SK-N-SH (cell line): ENCODE measurements at regions not wholly inside any gene's neighbourhood (a gene's known extent, or its start where the extent isn't known, plus 50 kb on each side); places are given as distances from the start of the nearest gene placed in this dataset.

ENCODE experiments used
- CTCF ChIA-PET: fragments of 300-600, 350-600 bp; formaldehyde crosslinking; extraction: SDS; loops from one replicate; lab custom pipeline; 2021; lab: Yijun Ruan, JAX
- POLR2A ChIA-PET: fragments of 350-600 bp; sonication (Branson Sonifier 250); formaldehyde crosslinking; extraction: SDS; loops from one replicate; lab custom pipeline; 2020; ENCODE audit warnings: antibody characterized with exemption, inconsistent platforms; lab: Yijun Ruan, JAX
- DNase-seq: peaks from one replicate; pipeline ENCODE4 v3.0.0; 2012
- H2AFZ ChIP-seq: fragments of 200-600 bp; sonication (generic); 2 replicates; pipeline ENCODE4 v1.8.1; 2016; ENCODE audit warnings: antibody characterized with exemption, mild to moderate bottlenecking, low read depth
- H3F3A ChIP-seq: fragments of 200-600 bp; sonication (generic); replicated peaks from 2 replicates; pipeline ENCODE3; 2016; ENCODE audit warnings: antibody characterized with exemption, mild to moderate bottlenecking; ENCODE audit not compliant: insufficient read depth
- H3K27ac ChIP-seq, 2 experiments: fragments of 200-500 bp in 1 of 2; fragments of 200-600 bp in 1 of 2; sonication (Bioruptor generic) in 1 of 2; sonication (generic), shearing (Covaris generic) in 1 of 2; 2 replicates each; pipeline versions ENCODE4 v1.5.1 to v1.6.1; 2014 to 2016; ENCODE audit warnings: low read depth in 2 of 2, inconsistent platforms in 1 of 2, low read length in 1 of 2, mild to moderate bottlenecking in 1 of 2, mixed read lengths in 1 of 2
- H3K27me3 ChIP-seq: fragments of 200-600 bp; sonication (generic), shearing (Covaris generic); 2 replicates; pipeline ENCODE4 v1.6.1; 2016; ENCODE audit warnings: mixed run types; ENCODE audit not compliant: insufficient read depth
- H3K36me3 ChIP-seq, 2 experiments: fragments of 200-500 bp in 1 of 2; fragments of 200-600 bp in 1 of 2; sonication (Bioruptor generic) in 1 of 2; sonication (generic) in 1 of 2; replicated peaks in 1 of 2; 2 replicates each; pipeline versions ENCODE3 to v1.5.1; 2014 to 2016; ENCODE audit warnings: low read length in 1 of 2, mild to moderate bottlenecking in 1 of 2; ENCODE audit not compliant: insufficient read depth in 2 of 2, control insufficient read depth in 1 of 2
- H3K4me1 ChIP-seq, 2 experiments: fragments of 200-500 bp in 1 of 2; fragments of 200-600 bp in 1 of 2; sonication (Bioruptor generic) in 1 of 2; sonication (generic), shearing (Covaris generic) in 1 of 2; 2 replicates each; pipeline versions ENCODE4 v1.5.1 to v1.6.1; 2014 to 2016; ENCODE audit warnings: low read depth in 1 of 2, low read length in 1 of 2, mixed run types in 1 of 2; ENCODE audit not compliant: insufficient read depth in 2 of 2, control insufficient read depth in 1 of 2
- H3K4me2 ChIP-seq: fragments of 200-600 bp; sonication (generic), shearing (Covaris generic); 2 replicates; pipeline ENCODE4 v1.6.1; 2017; ENCODE audit warnings: mixed run types
- H3K4me3 ChIP-seq, 2 experiments: fragments of 200-500 bp in 1 of 2; fragments of 200-600 bp in 1 of 2; sonication (Bioruptor generic) in 1 of 2; sonication (generic), shearing (Covaris generic) in 1 of 2; 2 replicates each; pipeline versions ENCODE4 v1.5.1 to v1.8.1; 2014 to 2016; ENCODE audit warnings: low read depth in 2 of 2, inconsistent platforms in 1 of 2, low read length in 1 of 2, mild to moderate bottlenecking in 1 of 2, mixed read lengths in 1 of 2, moderate library complexity in 1 of 2
- H3K79me2 ChIP-seq: fragments of 200-600 bp; sonication (generic); 2 replicates; pipeline ENCODE4 v1.8.1; 2017; ENCODE audit warnings: mild to moderate bottlenecking; ENCODE audit not compliant: insufficient read depth
- H3K9ac ChIP-seq: fragments of 200-600 bp; sonication (generic); 2 replicates; pipeline ENCODE4 v1.6.1; 2017; ENCODE audit warnings: mixed run types
- H3K9me2 ChIP-seq: fragments of 200-600 bp; sonication (generic); 2 replicates; pipeline ENCODE4 v1.6.1; 2017; ENCODE audit warnings: mixed run types
- H3K9me3 ChIP-seq: fragments of 200-600 bp; sonication (generic); 2 replicates; pipeline ENCODE4 v1.6.1; 2017; ENCODE audit warnings: mixed run types, mild to moderate bottlenecking, moderate library complexity
- H4K20me1 ChIP-seq: fragments of 200-600 bp; sonication (generic); 2 replicates; pipeline ENCODE4 v1.6.1; 2017; ENCODE audit warnings: mild to moderate bottlenecking, mixed run types; ENCODE audit not compliant: insufficient read depth
- ELF1 ChIP-seq: IDR thresholded peaks from 2 replicates; pipeline ENCODE4 v1.4.0; 2012
- EP300 ChIP-seq, 2 experiments: IDR thresholded peaks; 2 replicates each; pipeline versions ENCODE4 v1.4.0 to v1.6.1; 2012; ENCODE audit warnings: borderline replicate concordance in 1 of 2, low read depth in 1 of 2, low read length in 1 of 2
- EZH2phosphoT487 ChIP-seq: fragments of 200-600 bp; sonication (generic); IDR thresholded peaks from 2 replicates; pipeline ENCODE4 v1.6.1; 2017; ENCODE audit warnings: low read depth, mixed run types, mild to moderate bottlenecking, antibody characterized with exemption, moderate library complexity, borderline replicate concordance
- FOSL2 ChIP-seq: IDR thresholded peaks from 2 replicates; pipeline ENCODE4 v1.4.0; 2012; ENCODE audit warnings: low read depth, mild to moderate bottlenecking, moderate library complexity, borderline replicate concordance
- FOXJ3 ChIP-seq: sonication (generic); formaldehyde crosslinking; IDR thresholded peaks from 2 replicates; pipeline ENCODE4 v1.5.1; 2020; ENCODE audit warnings: mild to moderate bottlenecking, missing genetic modification reagents
- GATA2 ChIP-seq: sonication (generic); formaldehyde crosslinking; IDR thresholded peaks from 2 replicates; pipeline ENCODE4 v1.5.0; 2020; ENCODE audit warnings: mild to moderate bottlenecking, missing genetic modification reagents
- JUND ChIP-seq: IDR thresholded peaks from 2 replicates; pipeline ENCODE4 v1.4.0; 2012
- MXI1 ChIP-seq: IDR thresholded peaks from 2 replicates; pipeline ENCODE4 v1.6.1; 2012; ENCODE audit warnings: mild to moderate bottlenecking, low read depth, low read length, improper control_type of control experiment
- NFIC ChIP-seq: IDR thresholded peaks from 2 replicates; pipeline ENCODE4 v1.4.0; 2012; ENCODE audit warnings: borderline replicate concordance
- RAD21 ChIP-seq: IDR thresholded peaks from 2 replicates; pipeline ENCODE4 v1.6.1; 2012; ENCODE audit warnings: mild to moderate bottlenecking, low read length
- RFX5 ChIP-seq: IDR thresholded peaks from 2 replicates; pipeline ENCODE4 v1.6.1; 2012; ENCODE audit warnings: mild to moderate bottlenecking, improper control_type of control experiment, low read length
- SMC3 ChIP-seq: IDR thresholded peaks from 2 replicates; pipeline ENCODE4 v1.6.1; 2012; ENCODE audit warnings: low read depth, low read length, improper control_type of control experiment
- TAF1 ChIP-seq: IDR thresholded peaks from 2 replicates; pipeline ENCODE4 v1.6.1; 2012; ENCODE audit warnings: low read depth, mild to moderate bottlenecking, low read length, moderate library complexity, borderline replicate concordance
- TCF12 ChIP-seq: IDR thresholded peaks from 2 replicates; pipeline ENCODE4 v1.4.0; 2012
- WGBS: methylation state at CpG from one replicate; pipeline ENCODE4 v1.1.6; 2017; ENCODE audit warnings: low lambda C conversion rate; 5-methylcytosine and 5-hydroxymethylcytosine counted together
- TF ChIP-seq, protein P1 (sequence below): IDR thresholded peaks from 2 replicates; pipeline ENCODE4; 2012
- TF ChIP-seq, protein P2 (sequence below): fragments of 150-350 bp; IDR thresholded peaks from 2 replicates; pipeline ENCODE4 v1.6.1; 2017; ENCODE audit warnings: antibody characterized with exemption, low read length, low read depth, borderline replicate concordance
- TF ChIP-seq, protein P3 (sequence below): IDR thresholded peaks from 2 replicates; pipeline ENCODE4 v1.6.1; 2012; ENCODE audit warnings: mild to moderate bottlenecking, low read depth, low read length, moderate library complexity
- TF ChIP-seq, protein P4 (sequence below): IDR thresholded peaks from 2 replicates; pipeline ENCODE4 v1.4.0; 2012; ENCODE audit warnings: low read depth

DNA sequence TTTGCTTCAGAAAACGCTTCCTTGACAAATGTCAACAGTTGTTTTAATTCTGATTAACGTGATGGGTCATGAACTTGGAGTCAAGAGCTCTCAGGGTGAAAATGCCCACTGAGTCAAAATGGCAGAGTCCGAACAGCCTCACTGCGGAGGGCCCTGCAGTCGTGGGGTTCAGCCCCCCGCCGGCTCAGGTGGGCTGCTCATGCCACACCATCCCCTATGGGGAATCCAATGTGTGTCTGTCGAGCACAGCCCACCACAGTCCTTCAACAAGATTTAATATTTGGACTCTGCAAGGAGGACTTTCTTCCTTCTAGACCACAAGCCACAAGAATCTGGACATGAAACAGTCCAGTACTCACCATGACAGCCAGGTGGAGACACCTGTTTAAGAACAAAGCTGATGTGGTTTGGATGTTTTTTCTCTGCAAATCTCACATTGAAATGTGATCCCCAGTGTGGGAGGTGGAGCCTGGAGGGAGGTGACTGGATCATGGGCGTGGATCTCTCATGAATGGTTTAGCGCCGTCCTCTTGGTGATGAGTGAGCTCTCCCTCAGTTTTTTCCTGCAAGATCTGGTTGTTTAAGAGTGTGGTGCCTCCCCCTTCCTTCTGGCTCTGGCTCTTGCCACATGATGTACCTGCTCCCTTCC lies 201.0 kb downstream of the NDUFA10 start:
- H3K36me3 ChIP-seq: no peaks in the 10 kb centered on the region
- POLR2A ChIA-PET: no interaction called here
- WGBS: 44% methylated on average over 11 of the region's 11 CpGs
- no peaks in the 10 kb centered on the region for H3K9me3 ChIP-seq
- H3K79me2 ChIP-seq: no peaks in the 10 kb centered on the region
- no peak overlapping the region for H3K4me3 ChIP-seq
- no peak overlapping the region for H2AFZ ChIP-seq
- TF ChIP-seq, protein P1, sequence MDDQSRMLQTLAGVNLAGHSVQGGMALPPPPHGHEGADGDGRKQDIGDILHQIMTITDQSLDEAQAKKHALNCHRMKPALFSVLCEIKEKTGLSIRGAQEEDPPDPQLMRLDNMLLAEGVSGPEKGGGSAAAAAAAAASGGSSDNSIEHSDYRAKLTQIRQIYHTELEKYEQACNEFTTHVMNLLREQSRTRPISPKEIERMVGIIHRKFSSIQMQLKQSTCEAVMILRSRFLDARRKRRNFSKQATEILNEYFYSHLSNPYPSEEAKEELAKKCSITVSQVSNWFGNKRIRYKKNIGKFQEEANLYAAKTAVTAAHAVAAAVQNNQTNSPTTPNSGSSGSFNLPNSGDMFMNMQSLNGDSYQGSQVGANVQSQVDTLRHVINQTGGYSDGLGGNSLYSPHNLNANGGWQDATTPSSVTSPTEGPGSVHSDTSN: no peak
- TF ChIP-seq RFX5: no peak
- no peak for TF ChIP-seq ELF1
- TF ChIP-seq, protein P2, sequence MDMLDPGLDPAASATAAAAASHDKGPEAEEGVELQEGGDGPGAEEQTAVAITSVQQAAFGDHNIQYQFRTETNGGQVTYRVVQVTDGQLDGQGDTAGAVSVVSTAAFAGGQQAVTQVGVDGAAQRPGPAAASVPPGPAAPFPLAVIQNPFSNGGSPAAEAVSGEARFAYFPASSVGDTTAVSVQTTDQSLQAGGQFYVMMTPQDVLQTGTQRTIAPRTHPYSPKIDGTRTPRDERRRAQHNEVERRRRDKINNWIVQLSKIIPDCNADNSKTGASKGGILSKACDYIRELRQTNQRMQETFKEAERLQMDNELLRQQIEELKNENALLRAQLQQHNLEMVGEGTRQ: no peak
- TF ChIP-seq EP300 (IDR thresholded peaks at IDR 0.05; ENCODE audit: borderline replicate concordance in 1 of 2, low read depth in 1 of 2, low read length in 1 of 2): no peak
- TF ChIP-seq NFIC: no peak
- TF ChIP-seq TAF1: no peak
- TF ChIP-seq RAD21: no peak
- no peak for TF ChIP-seq FOXJ3
- no peak for TF ChIP-seq EZH2phosphoT487
- TF ChIP-seq TCF12: no peak
- TF ChIP-seq, all 33 proteins: peak for 0
- H3K27me3 ChIP-seq: no peaks in the 10 kb centered on the region
- H3K9me2 ChIP-seq: no peaks in the 10 kb centered on the region
- H3F3A ChIP-seq: no peaks in the 10 kb centered on the region
- peak; percentile 11 for DNase-seq
- CTCF ChIA-PET: interaction anchor here (1.0 to 1.3 kb wide), 2 partner anchors 9 to 12 kb away, joined by 3 to 4 read pairs; no protein-coding TSS in a partner anchor
- H3K9ac ChIP-seq: no peak overlapping the region
- H3K4me2 ChIP-seq: no peak overlapping the region
- peaks cover 0 to 14% of the 10 kb centered on the region in 2 experiments; a peak in 1 of 4 replicates for H3K4me1 ChIP-seq
- H3K27ac ChIP-seq: no peak overlapping the region
- H4K20me1 ChIP-seq: no peaks in the 10 kb centered on the region

DNA sequence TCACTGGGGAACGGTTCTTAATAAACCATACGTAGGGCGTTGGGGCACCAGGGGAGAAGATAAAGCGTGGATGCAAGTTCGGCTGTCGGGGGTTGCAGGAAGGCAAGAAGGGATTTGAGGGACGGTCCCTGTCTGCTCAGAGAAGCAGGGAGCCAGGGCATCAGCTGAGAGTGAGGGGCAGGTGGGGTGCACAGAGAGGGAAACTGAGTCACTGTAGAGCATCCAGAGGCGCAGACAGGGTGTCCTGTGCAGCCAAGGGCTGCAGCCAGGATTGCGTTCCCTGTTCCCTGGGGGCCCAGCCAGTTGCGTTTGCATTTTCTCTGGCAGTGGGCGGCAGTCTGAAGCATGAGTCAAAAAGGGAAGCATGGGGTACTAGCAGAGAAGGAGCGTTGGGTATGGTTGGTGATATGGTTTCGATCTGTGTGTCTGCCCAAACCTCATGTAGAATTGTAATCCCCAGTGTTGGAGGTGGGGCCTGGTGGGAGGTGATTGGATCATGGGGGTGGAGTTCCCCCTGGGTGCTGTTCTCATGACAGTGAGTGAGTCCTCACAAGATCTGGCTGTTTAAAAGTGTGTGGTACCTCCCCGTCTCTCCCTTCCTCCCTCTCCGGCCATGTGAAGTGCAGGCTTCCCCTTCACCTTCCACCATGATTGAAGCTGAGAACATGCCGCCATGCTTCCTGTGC lies 202.9 kb downstream of the NDUFA10 start:
- no peaks in the 10 kb centered on the region for H3K27me3 ChIP-seq
- CTCF ChIA-PET: no interaction called here
- no peak overlapping the region for H3K4me3 ChIP-seq
- no peaks in the 10 kb centered on the region for H3K79me2 ChIP-seq
- H3F3A ChIP-seq: no peaks in the 10 kb centered on the region
- H4K20me1 ChIP-seq: no peaks in the 10 kb centered on the region
- H3K9me2 ChIP-seq: no peaks in the 10 kb centered on the region
- TF ChIP-seq, protein P3, sequence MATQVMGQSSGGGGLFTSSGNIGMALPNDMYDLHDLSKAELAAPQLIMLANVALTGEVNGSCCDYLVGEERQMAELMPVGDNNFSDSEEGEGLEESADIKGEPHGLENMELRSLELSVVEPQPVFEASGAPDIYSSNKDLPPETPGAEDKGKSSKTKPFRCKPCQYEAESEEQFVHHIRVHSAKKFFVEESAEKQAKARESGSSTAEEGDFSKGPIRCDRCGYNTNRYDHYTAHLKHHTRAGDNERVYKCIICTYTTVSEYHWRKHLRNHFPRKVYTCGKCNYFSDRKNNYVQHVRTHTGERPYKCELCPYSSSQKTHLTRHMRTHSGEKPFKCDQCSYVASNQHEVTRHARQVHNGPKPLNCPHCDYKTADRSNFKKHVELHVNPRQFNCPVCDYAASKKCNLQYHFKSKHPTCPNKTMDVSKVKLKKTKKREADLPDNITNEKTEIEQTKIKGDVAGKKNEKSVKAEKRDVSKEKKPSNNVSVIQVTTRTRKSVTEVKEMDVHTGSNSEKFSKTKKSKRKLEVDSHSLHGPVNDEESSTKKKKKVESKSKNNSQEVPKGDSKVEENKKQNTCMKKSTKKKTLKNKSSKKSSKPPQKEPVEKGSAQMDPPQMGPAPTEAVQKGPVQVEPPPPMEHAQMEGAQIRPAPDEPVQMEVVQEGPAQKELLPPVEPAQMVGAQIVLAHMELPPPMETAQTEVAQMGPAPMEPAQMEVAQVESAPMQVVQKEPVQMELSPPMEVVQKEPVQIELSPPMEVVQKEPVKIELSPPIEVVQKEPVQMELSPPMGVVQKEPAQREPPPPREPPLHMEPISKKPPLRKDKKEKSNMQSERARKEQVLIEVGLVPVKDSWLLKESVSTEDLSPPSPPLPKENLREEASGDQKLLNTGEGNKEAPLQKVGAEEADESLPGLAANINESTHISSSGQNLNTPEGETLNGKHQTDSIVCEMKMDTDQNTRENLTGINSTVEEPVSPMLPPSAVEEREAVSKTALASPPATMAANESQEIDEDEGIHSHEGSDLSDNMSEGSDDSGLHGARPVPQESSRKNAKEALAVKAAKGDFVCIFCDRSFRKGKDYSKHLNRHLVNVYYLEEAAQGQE: no peak
- TF ChIP-seq JUND (no peak), FOSL2 (no peak), GATA2 (CRISPR knock-in tag) (no peak), MXI1 (no peak), NFIC (no peak), FOXJ3 (no peak), SMC3 (no peak)
- TF ChIP-seq, protein P4, sequence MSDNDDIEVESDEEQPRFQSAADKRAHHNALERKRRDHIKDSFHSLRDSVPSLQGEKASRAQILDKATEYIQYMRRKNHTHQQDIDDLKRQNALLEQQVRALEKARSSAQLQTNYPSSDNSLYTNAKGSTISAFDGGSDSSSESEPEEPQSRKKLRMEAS: no peak
- POLR2A ChIA-PET: no interaction called here
- H3K27ac ChIP-seq: no peak overlapping the region
- H3K9ac ChIP-seq: no peak overlapping the region
- H3K9me3 ChIP-seq: no peaks in the 10 kb centered on the region
- peaks cover 0 to 9% of the 10 kb centered on the region in 2 experiments; a peak in 1 of 4 replicates for H3K4me1 ChIP-seq
- no peak for DNase-seq
- H3K4me2 ChIP-seq: no peak overlapping the region
- no peak overlapping the region for H2AFZ ChIP-seq
- H3K36me3 ChIP-seq: no peaks in the 10 kb centered on the region
- WGBS: 56% methylated on average over 13 of the region's 16 CpGs
